Tibial nerve (tissue), 4 donors: ENCODE measurements at regions not wholly inside any gene's neighbourhood (a gene's known extent, or its start where the extent isn't known, plus 50 kb on each side); places are given as distances from the start of the nearest gene placed in this dataset.

ENCODE experiments used
- DNase-seq, 2 donors: peaks; one replicate each; pipeline ENCODE4 v3.0.0-alpha.2; 2019; ENCODE audit warnings: low spot score in 2 of 2
- H3K27ac ChIP-seq, 4 donors: fragments of 200-600 bp; sonication (generic) in 3 of 4; one replicate each; pipeline ENCODE4 v1.5.1; 2017 to 2019; ENCODE audit warnings: mild to moderate bottlenecking in 1 of 4
- H3K27me3 ChIP-seq, 2 donors: fragments of 200-600 bp; sonication (generic) in 1 of 2; one replicate each; pipeline versions ENCODE4 v1.5.1 to v1.6.0; 2017 to 2019
- H3K36me3 ChIP-seq, 3 donors: fragments of 200-600 bp; sonication (generic); one replicate each; pipeline ENCODE4 v1.5.1; 2018 to 2019
- H3K4me1 ChIP-seq, 4 donors: fragments of 200-600 bp; sonication (generic) in 3 of 4; one replicate each; pipeline ENCODE4 v1.5.1; 2017 to 2019
- H3K4me3 ChIP-seq, 4 donors: fragments of 200-600 bp; sonication (generic) in 3 of 4; one replicate each; pipeline ENCODE4 v1.5.1; 2017 to 2019; ENCODE audit warnings: mild to moderate bottlenecking in 1 of 4, moderate library complexity in 1 of 4
- H3K9me3 ChIP-seq, 4 donors: fragments of 200-600 bp; sonication (generic) in 3 of 4; one replicate each; pipeline ENCODE4 v1.5.1; 2017 to 2019
- EP300 ChIP-seq, 2 donors: sonication (generic); formaldehyde crosslinking; IDR thresholded peaks; one replicate each; pipeline ENCODE4 v1.6.1; 2017; ENCODE audit warnings: antibody characterized with exemption in 2 of 2, mild to moderate bottlenecking in 1 of 2
- POLR2A ChIP-seq, 2 donors: fragments of 450-650 bp; IDR thresholded peaks; one replicate each; pipeline ENCODE4 v1.6.1; 2017; ENCODE audit warnings: antibody characterized with exemption in 2 of 2, mild to moderate bottlenecking in 2 of 2, moderate library complexity in 2 of 2
- WGBS, 2 donors: methylation state at CpG; one replicate each; pipeline ENCODE4 v1.1.5; 2018; 5-methylcytosine and 5-hydroxymethylcytosine counted together
- TF ChIP-seq, protein P1 (sequence below), 5 experiments: fragments of 200-600 bp in 3 of 5; fragments of 450-650 bp in 2 of 5; sonication (generic) in 3 of 5; IDR thresholded peaks; one replicate each; pipeline ENCODE4 v1.5.1; 2016 to 2019; ENCODE audit warnings: antibody characterized with exemption in 5 of 5, mild to moderate bottlenecking in 3 of 5, moderate library complexity in 2 of 5

DNA sequence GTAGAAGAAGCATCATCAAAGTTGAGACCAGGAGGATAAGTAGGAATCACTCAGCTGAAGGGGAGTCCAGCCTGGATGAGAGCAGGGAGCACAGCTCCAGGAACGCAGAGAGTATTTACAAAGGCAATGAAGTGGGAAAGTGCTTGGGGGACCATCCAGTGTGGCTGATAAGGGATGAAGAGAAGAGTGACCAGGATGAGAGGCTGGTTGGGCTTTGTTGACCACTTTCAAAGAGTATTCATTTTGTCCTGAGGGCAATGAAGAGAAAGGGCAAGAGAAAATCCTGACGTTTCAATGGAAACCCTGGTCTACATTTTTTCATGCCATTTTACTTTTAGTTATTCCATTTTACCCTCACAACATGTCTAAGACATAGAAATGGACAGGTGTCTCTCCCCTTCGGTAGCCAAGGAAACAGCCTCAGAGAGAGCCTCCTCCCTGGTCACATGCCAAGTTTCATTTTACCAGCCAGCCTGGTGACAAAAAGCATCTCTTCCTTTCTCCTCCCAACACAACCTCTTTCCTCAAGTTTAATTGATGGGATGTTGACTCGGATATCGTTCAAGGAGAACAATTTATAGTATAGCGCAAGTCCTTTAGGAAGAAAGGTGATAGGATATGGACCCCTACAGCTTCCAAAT lies 492.7 kb upstream of the CLINT1 start:
- TF ChIP-seq, protein P1, sequence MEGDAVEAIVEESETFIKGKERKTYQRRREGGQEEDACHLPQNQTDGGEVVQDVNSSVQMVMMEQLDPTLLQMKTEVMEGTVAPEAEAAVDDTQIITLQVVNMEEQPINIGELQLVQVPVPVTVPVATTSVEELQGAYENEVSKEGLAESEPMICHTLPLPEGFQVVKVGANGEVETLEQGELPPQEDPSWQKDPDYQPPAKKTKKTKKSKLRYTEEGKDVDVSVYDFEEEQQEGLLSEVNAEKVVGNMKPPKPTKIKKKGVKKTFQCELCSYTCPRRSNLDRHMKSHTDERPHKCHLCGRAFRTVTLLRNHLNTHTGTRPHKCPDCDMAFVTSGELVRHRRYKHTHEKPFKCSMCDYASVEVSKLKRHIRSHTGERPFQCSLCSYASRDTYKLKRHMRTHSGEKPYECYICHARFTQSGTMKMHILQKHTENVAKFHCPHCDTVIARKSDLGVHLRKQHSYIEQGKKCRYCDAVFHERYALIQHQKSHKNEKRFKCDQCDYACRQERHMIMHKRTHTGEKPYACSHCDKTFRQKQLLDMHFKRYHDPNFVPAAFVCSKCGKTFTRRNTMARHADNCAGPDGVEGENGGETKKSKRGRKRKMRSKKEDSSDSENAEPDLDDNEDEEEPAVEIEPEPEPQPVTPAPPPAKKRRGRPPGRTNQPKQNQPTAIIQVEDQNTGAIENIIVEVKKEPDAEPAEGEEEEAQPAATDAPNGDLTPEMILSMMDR (IDR thresholded peaks at IDR 0.05): no peak
- no peak for TF ChIP-seq EP300 (IDR thresholded peaks at IDR 0.05)
- TF ChIP-seq POLR2A (IDR thresholded peaks at IDR 0.05): no peak
- no peaks in the 10 kb centered on the region for H3K9me3 ChIP-seq
- DNase-seq: no peak
- 86 to 91% methylated on average over 6 of the region's 6 CpGs for WGBS, 2 donors
- no peaks in the 10 kb centered on the region for H3K36me3 ChIP-seq
- H3K4me3 ChIP-seq: no peak overlapping the region
- no peaks in the 10 kb centered on the region for H3K4me1 ChIP-seq
- no peaks in the 10 kb centered on the region for H3K27me3 ChIP-seq
- H3K27ac ChIP-seq: no peak overlapping the region

DNA sequence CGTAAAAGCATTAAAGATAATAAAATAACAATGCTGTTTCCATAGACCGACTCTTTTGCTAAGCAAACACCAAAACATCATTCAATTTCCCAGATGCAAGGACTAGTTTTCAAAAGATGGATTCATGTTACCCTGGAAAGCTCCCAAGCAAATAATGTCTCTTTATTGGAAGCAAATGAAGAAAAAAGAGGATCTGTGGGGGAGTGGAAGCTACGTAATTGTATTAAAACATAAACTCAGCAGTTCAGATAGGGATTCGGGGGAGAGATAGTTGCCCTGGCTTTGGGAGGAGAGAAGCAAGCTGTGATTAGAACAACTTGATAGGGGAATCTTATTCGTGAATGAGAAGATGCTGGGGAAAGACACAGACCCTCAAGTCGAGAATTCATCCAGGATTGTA lies 491.0 kb upstream of the CLINT1 start:
- Histone ChIP-seq H3K27ac (no peak overlapping the region), H3K36me3 (no peaks in the 10 kb centered on the region), H3K4me1 (no peaks in the 10 kb centered on the region), H3K27me3 (no peaks in the 10 kb centered on the region), H3K9me3 (no peaks in the 10 kb centered on the region), H3K4me3 (no peak overlapping the region)
- whole genome bisulfite sequencing, 2 donors: 34 to 41% methylated on average over 6 of the region's 6 CpGs
- DNase-seq: no peak
- no peak for TF ChIP-seq POLR2A (IDR thresholded peaks at IDR 0.05)
- TF ChIP-seq, protein P1 (IDR thresholded peaks at IDR 0.05): no peak
- no peak for TF ChIP-seq EP300 (IDR thresholded peaks at IDR 0.05)

DNA sequence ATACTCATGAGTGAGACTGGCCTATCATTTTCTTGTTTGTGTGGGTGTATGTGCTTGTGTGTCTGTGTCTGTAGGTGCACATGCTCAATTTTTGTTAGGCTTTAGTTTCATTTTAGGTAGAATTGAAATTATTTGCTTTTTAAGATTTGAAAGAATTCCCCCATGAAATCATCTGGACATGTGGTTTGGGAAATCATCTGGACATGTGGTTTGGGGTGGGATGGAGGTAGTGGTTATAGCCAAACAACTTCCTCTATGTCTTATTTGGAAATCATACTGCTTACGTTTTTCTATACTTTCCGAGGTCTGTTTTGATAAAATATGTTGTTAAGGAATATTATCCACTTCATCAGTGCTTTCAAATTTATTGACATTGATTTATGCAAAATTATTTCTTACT lies 485.4 kb upstream of the CLINT1 start:
- Histone ChIP-seq H3K9me3 (no peaks in the 10 kb centered on the region), H3K27ac (no peak overlapping the region), H3K27me3 (no peaks in the 10 kb centered on the region), H3K4me1 (no peaks in the 10 kb centered on the region), H3K4me3 (no peak overlapping the region), H3K36me3 (no peaks in the 10 kb centered on the region)
- DNase-seq: no peak
- 54 to 63% methylated on average over 2 of the region's 2 CpGs for WGBS, 2 donors
- TF ChIP-seq, protein P1 (IDR thresholded peaks at IDR 0.05): no peak
- TF ChIP-seq POLR2A (IDR thresholded peaks at IDR 0.05) (no peak), EP300 (IDR thresholded peaks at IDR 0.05) (no peak)

DNA sequence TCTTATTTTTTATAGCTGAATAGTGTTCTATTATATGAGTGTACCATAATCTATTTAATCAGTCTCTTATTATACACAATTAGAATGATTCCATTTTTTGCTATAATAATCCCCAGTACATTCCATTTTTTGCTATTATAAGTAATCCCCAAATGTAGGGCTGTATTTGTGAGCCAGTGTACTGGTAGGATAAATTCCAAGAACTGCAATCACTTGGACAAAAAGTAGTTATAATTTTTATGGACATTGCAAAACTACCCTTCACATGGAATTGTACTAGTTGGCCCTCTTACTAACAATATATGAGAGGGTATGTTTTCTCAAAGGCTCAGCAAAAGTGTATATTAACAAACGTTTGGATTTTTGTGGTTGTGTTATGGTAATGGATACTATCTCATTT lies 481.7 kb upstream of the CLINT1 start:
- TF ChIP-seq EP300 (IDR thresholded peaks at IDR 0.05) (no peak), POLR2A (IDR thresholded peaks at IDR 0.05) (no peak)
- TF ChIP-seq, protein P1 (IDR thresholded peaks at IDR 0.05): no peak
- WGBS, 2 donors: 62 to 73% methylated on average over 1 of the region's 1 CpG

DNA sequence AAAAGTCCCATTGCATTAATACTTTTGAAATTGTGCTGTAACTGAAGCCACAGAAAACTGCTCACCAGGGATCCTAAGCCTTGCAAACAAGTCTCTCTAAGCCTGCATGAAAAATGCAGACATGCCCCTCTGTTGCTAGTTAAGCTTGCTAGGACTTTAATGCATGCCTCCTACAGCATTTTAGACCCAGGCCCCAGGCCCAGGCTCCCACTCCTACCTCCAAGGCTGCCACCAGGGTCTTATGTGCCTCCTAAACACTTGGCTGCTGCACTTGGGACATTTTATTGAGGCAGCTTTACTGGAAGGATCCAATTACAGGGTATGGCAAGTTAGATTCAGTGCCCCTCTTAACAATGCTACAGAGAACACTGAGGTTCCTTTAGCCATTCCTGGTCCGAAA lies 467.3 kb upstream of the CLINT1 start:
- 71 to 89% methylated on average over 1 of the region's 1 CpG for WGBS, 2 donors
- Histone ChIP-seq H3K4me1 (no peaks in the 10 kb centered on the region), H3K9me3 (peaks cover 0 to 15% (median 3%) of the 10 kb centered on the region in 4 donors), H3K27ac (no peak overlapping the region), H3K36me3 (no peaks in the 10 kb centered on the region), H3K27me3 (no peaks in the 10 kb centered on the region), H3K4me3 (no peak overlapping the region)
- no peak for DNase-seq
- TF ChIP-seq POLR2A (IDR thresholded peaks at IDR 0.05): no peak
- TF ChIP-seq, protein P1 (IDR thresholded peaks at IDR 0.05): no peak
- TF ChIP-seq EP300 (IDR thresholded peaks at IDR 0.05): no peak

More for the DNA sequence above, 481.7 kb upstream of the CLINT1 start:
- H3K27me3 ChIP-seq: no peaks in the 10 kb centered on the region
- no peak for DNase-seq
- peaks cover 0 to 8% (median 0%) of the 10 kb centered on the region in 4 donors for H3K9me3 ChIP-seq
- no peaks in the 10 kb centered on the region for H3K36me3 ChIP-seq
- no peak overlapping the region for H3K4me3 ChIP-seq
- H3K27ac ChIP-seq: no peak overlapping the region
- H3K4me1 ChIP-seq: no peaks in the 10 kb centered on the region
